HG02798 (cell line): ENCODE measurements at regions not wholly inside any gene's neighbourhood (a gene's known extent, or its start where the extent isn't known, plus 50 kb on each side); places are given as distances from the start of the nearest gene placed in this dataset.

Experiments used
- ATAC-seq: cut with Tn5 transposase; IDR thresholded peaks from one replicate; pipeline ENCODE4 v1.9.1; 2021; ENCODE audit warnings: mild to moderate bottlenecking; ENCODE audit not compliant: unreplicated experiment, poor library complexity

GRCh38 chr5:4927097-4927496 lies 213.0 kb upstream of the ADAMTS16 start:
- no peak for ATAC-seq

GRCh38 chr5:4928409-4928808 lies 211.7 kb upstream of the ADAMTS16 start:
- no peak for ATAC-seq

- no peak for ATAC-seq
These were observed 211.0 kb upstream of the ADAMTS16 start for GRCh38 chr5:4929092-4929655.

GRCh38 chr5:4939042-4939781 lies 200.9 kb upstream of the ADAMTS16 start:
- no peak for ATAC-seq

- ATAC-seq, result no peak
These were observed 199.0 kb upstream of the ADAMTS16 start for GRCh38 chr5:4941161-4941560.

GRCh38 chr5:4941957-4942830 lies 197.9 kb upstream of the ADAMTS16 start:
- ATAC-seq, result peak; percentile 52

DNA sequence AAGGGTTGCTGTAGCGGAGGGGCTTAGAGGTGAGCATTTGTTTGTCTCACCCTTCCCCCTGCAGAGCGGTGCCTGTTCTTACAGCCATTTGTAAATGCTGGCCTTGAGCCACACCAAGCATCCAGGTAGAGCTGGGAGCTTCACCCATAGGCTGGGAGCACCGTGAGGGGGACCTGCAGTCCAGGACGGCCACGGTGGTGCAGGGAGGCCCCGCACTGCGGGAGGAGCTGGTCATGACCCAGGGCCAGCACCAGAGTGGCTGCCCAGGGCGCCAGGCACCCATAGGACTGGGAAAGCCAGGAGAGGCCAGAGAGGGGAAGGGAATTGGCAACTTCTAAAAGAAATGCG lies 197.3 kb upstream of the ADAMTS16 start:
- no peak for ATAC-seq

- ATAC-seq, result no peak
These were observed 194.8 kb upstream of the ADAMTS16 start for GRCh38 chr5:4945296-4945695.

- ATAC-seq, result no peak
These were observed 193.0 kb upstream of the ADAMTS16 start for GRCh38 chr5:4947106-4947505.

- no peak for ATAC-seq
These were observed 192.1 kb upstream of the ADAMTS16 start for GRCh38 chr5:4947893-4948536.

- ATAC-seq, result no peak
These were observed 191.0 kb upstream of the ADAMTS16 start for GRCh38 chr5:4949108-4949507.

- ATAC-seq, result no peak
These were observed 186.6 kb upstream of the ADAMTS16 start for GRCh38 chr5:4953576-4953975.

DNA sequence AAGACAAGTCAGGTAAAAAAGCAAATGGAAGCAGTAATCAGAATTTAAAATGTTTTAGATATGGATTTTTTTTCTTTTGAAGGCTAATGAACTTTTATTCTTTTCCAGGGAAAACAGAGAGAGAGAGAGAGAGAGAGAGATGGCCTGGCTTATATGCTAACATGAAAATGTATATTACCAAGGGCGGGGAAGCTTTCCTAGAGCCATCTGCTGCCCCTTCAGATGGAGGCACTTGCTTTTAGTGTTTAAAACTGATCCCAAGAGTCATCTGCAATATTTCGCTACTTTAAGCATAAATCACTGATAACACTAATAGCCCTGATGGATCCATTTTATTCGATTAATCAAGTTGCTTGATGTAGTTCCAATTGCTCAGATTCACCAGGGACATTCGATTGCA lies 186.1 kb upstream of the ADAMTS16 start:
- ATAC-seq, result no peak

DNA sequence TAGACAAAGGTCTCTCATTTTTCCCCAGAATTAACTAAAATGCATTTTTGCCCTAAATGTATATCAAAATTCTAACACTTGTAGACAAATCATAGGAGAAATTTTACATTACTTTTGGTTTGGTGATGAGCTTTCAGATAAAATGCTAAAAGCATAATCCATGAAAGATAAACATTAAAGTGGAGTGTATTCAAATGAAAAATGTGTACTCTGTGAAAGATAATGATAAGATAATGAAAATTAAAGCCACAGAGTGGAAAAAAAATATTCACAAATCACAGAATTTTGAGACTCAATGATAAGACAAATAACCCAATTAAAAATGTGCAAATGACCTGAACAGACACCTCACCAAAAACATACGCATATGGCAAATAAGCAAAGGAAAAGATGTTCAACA lies 176.9 kb upstream of the ADAMTS16 start:
- ATAC-seq, result no peak

DNA sequence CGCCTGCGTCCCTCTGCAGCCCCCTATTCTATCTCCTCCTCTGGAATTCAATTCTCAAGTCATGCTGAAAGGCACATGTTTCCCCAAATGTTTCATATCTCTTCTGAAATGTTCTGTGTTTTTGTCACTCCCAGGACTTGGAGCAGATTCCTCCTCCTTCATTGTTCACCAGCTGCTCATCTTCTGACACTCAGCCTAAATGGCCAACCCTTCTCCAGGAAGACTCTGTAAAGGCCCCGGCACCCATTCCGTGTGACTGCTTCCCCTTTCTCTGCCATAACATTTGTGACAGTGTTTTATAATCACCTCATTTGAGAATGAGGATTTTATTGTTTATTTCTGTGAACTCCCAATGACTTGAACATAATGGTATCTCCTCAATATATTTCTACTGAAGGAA lies 170.8 kb upstream of the ADAMTS16 start:
- no peak for ATAC-seq

DNA sequence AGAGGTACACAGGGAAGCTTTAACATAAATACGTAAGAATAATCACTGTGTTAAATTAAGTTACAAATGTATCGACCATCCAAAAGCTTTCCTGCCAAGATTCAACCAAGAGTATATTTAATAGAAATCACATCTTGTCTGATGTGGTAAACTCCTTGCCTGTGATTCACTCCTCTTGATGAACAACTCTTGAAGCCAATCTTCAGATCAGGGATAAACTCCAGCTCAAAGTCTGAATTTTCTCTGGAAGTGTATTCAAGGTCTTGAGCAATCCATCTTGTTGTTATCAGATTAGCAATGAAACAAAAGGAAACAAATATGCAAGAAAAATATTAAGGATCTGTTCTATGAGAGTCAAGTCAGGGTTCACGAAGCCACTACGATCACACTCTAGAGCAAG lies 170.0 kb upstream of the ADAMTS16 start:
- no peak for ATAC-seq

- no peak for ATAC-seq
These were observed 163.2 kb upstream of the ADAMTS16 start for GRCh38 chr5:4976902-4977301.

GRCh38 chr5:4977416-4978110 lies 162.6 kb upstream of the ADAMTS16 start:
- ATAC-seq, result no peak

- no peak for ATAC-seq
These were observed 159.9 kb upstream of the ADAMTS16 start for GRCh38 chr5:4980201-4980600.

DNA sequence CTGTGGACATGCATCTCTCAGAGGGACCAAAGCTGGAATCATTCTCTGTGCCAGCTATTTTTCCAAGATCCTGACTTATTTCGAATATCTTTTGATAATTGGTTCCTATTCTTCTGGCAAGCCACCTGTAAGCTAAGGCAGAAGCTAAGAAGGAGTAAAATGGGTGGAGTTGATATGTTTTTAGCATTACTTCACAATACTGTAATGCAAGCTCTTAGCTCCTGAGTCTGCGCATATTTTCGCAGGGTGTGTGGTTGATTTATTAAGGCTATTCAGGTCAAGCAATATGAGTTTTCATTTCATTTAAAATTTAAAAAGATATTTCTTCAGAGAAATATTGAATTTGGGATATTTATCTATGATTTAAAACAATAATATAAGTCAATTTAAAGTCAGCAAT lies 158.5 kb upstream of the ADAMTS16 start:
- no peak for ATAC-seq
